GM12874 (cell line): ENCODE measurements at regions not wholly inside any gene's neighbourhood (a gene's known extent, or its start where the extent isn't known, plus 50 kb on each side); places are given as distances from the start of the nearest gene placed in this dataset.

Source experiments
- CTCF ChIP-seq: IDR thresholded peaks from 2 replicates; pipeline ENCODE4 v1.5.1; 2011; ENCODE audit warnings: low read depth, mild to moderate bottlenecking, control low read depth, low read length, moderate library complexity; ENCODE audit not compliant: insufficient read depth

GRCh38 chr2:65671670-65672242 lies 239.4 kb upstream of the SPRED2 start:
- TF ChIP-seq CTCF, result no peak

DNA sequence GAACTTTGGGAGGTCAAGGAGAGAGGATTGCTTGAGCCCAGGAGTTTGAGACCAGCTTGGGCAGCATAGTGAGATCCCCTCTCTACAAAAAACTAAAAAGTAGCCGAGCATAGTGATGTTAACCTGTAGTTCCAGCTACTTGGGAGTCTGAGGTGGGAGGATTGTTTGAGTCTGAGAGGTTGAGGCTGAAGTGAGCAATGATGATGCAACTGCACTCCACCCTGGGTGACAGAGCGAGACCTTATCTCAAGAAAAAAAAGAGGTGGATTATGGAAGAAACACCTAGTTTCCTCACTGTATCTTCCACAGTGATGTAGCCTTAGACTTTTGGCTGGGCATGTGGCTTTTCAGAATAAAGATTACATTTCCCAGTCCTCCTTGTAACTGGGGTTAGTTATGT lies 237.2 kb upstream of the SPRED2 start:
- no peak for TF ChIP-seq CTCF

GRCh38 chr2:65668744-65669143 lies 236.3 kb upstream of the SPRED2 start:
- no peak for TF ChIP-seq CTCF

DNA sequence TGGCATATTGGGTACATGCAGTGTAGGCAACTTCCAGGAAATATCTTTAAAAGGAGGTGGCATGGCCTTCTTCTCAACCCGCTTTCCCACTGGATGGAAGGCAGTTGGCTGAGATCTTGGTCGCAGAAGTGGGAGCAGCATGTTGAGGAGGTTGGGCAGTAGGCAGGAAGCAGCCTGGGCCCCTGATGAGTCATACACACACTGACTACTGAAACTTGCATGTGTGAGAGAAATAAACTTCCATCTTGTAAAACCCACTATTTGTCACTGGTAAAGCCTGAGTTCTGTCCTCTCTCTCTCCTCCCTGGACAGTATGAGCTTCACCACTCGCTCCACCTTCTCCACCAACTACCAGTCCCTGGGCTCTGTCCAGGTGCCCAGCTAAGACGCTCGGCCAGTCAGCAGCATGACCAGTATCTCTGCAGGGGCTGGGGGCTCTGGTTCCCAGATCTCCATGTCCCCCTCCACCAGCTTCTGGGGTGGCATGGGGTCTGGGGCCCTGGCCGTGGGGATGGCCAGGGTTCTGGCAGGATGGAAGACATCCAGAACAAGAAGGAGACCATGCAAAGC lies 233.8 kb upstream of the SPRED2 start:
- TF ChIP-seq CTCF, result no peak

- TF ChIP-seq CTCF, result no peak
Observed at GRCh38 chr2:65664931-65665330, 232.5 kb upstream of the SPRED2 start.

GRCh38 chr2:65663831-65664407 lies 231.5 kb upstream of the SPRED2 start:
- no peak for TF ChIP-seq CTCF

GRCh38 chr2:65662654-65663432 lies 230.4 kb upstream of the SPRED2 start:
- no peak for TF ChIP-seq CTCF
